Erythroblast (primary cell): ENCODE measurements at regions not wholly inside any gene's neighbourhood (a gene's known extent, or its start where the extent isn't known, plus 50 kb on each side); places are given as distances from the start of the nearest gene placed in this dataset.

Source experiments
- GATA1 ChIP-seq: IDR thresholded peaks from 2 replicates; pipeline ENCODE4 v1.6.1; 2011; ENCODE audit warnings: low read depth, mild to moderate bottlenecking, control low read depth, low read length, moderate library complexity
- POLR2A ChIP-seq: IDR thresholded peaks from 2 replicates; pipeline ENCODE4 v1.6.1; 2011; ENCODE audit warnings: mild to moderate bottlenecking, low read length

DNA sequence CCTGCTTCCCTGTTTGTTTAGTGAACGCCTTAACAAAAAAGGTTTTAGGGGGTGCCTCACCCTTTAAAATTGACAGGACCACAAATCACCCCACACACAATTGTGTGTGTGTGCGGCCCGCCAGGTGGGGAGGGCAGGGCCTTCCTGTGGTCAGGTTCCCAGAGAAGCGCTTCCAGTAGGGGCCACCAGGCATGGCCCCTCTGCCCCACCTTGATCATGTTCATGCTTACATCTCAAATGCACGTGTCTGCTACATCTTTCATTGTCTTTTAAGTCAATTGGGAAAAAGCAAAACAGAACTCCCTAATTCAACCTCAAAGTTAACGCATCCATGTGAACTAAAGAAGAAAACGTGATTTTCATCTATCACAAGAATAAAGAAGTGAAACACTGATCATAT is 1335.3 kb downstream of the TBC1D22A start:
- TF ChIP-seq POLR2A (no peak), GATA1 (no peak)
